H9 (cell line): ENCODE measurements at regions not wholly inside any gene's neighbourhood (a gene's known extent, or its start where the extent isn't known, plus 50 kb on each side); places are given as distances from the start of the nearest gene placed in this dataset.

Experiments
- DNase-seq: peaks from one replicate; pipeline ENCODE4 v3.0.0-alpha.2; 2017
- H2AFZ ChIP-seq: one replicate; pipeline ENCODE4 v1.6.1; 2013; ENCODE audit warnings: mild to moderate bottlenecking, low read length, control low read depth, moderate library complexity
- H2AK5ac ChIP-seq: 2 replicates; pipeline ENCODE4 v1.6.1; 2013; ENCODE audit warnings: low read length, control low read depth, mixed read lengths; ENCODE audit not compliant: insufficient read length
- H2BK120ac ChIP-seq: one replicate; pipeline ENCODE4 v1.6.1; 2013; ENCODE audit warnings: low read depth, mild to moderate bottlenecking, low read length, control low read depth, inconsistent platforms; ENCODE audit not compliant: poor library complexity, severe bottlenecking
- H2BK12ac ChIP-seq: 2 replicates; pipeline ENCODE4 v1.6.1; 2013; ENCODE audit warnings: low read length, control low read depth, mixed read lengths, low read depth; ENCODE audit not compliant: insufficient read length
- H2BK15ac ChIP-seq: 2 replicates; pipeline ENCODE4 v1.6.1; 2013; ENCODE audit warnings: low read depth, low read length, control low read depth
- H2BK20ac ChIP-seq: one replicate; pipeline ENCODE4 v1.6.1; 2013; ENCODE audit warnings: low read depth, mild to moderate bottlenecking, low read length, control low read depth, inconsistent platforms; ENCODE audit not compliant: poor library complexity, severe bottlenecking
- H2BK5ac ChIP-seq: 2 replicates; pipeline ENCODE4 v1.6.1; 2013; ENCODE audit warnings: low read length, control low read depth, mixed read lengths; ENCODE audit not compliant: insufficient read length
- H3K14ac ChIP-seq: 2 replicates; pipeline ENCODE4 v1.6.1; 2013; ENCODE audit warnings: low read length, control low read depth; ENCODE audit not compliant: insufficient read depth
- H3K18ac ChIP-seq: 2 replicates; pipeline ENCODE4 v1.6.1; 2013; ENCODE audit warnings: low read depth, mild to moderate bottlenecking, mixed read lengths, low read length, control low read depth; ENCODE audit not compliant: insufficient read length
- H3K23ac ChIP-seq: 2 replicates; pipeline ENCODE4 v1.6.1; 2013; ENCODE audit warnings: low read length, control low read depth, mixed read lengths, low read depth; ENCODE audit not compliant: insufficient read length
- H3K23me2 ChIP-seq: 2 replicates; pipeline ENCODE4 v1.6.1; 2013; ENCODE audit warnings: low read depth, mild to moderate bottlenecking, mixed read lengths, low read length, control low read depth; ENCODE audit not compliant: insufficient read length, poor library complexity, severe bottlenecking
- H3K27ac ChIP-seq: 2 replicates; pipeline ENCODE4 v1.5.1; 2013; ENCODE audit warnings: low read length, control low read depth, mixed read lengths, low read depth; ENCODE audit not compliant: insufficient read length
- H3K27me3 ChIP-seq: 2 replicates; pipeline ENCODE4 v1.6.1; 2013; ENCODE audit warnings: low read length, control low read depth, inconsistent platforms; ENCODE audit not compliant: insufficient read depth
- H3K4ac ChIP-seq: 2 replicates; pipeline ENCODE4 v1.6.1; 2013; ENCODE audit warnings: low read depth, mild to moderate bottlenecking, control low read depth, inconsistent platforms, low read length, moderate library complexity
- H3K4me1 ChIP-seq: 2 replicates; pipeline ENCODE4 v1.6.1; 2013; ENCODE audit warnings: low read length, control low read depth, inconsistent platforms; ENCODE audit not compliant: insufficient read depth
- H3K4me2 ChIP-seq: 2 replicates; pipeline ENCODE4 v1.6.1; 2013; ENCODE audit warnings: low read length, control low read depth, mixed read lengths; ENCODE audit not compliant: insufficient read length, insufficient read depth
- H3K56ac ChIP-seq: 2 replicates; pipeline ENCODE4 v1.6.1; 2013; ENCODE audit warnings: low read depth, mild to moderate bottlenecking, mixed read lengths, low read length, control low read depth; ENCODE audit not compliant: insufficient read length
- H3K79me1 ChIP-seq: 2 replicates; pipeline ENCODE4 v1.6.1; 2013; ENCODE audit warnings: low read depth, mild to moderate bottlenecking, moderate library complexity, low read length, control low read depth, inconsistent platforms; ENCODE audit not compliant: insufficient read depth, poor library complexity, severe bottlenecking
- H3K79me2 ChIP-seq: 2 replicates; pipeline ENCODE4 v1.6.1; 2013; ENCODE audit warnings: low read length, control low read depth, inconsistent platforms; ENCODE audit not compliant: insufficient read depth
- H3K9ac ChIP-seq: 2 replicates; pipeline ENCODE4 v1.6.1; 2013; ENCODE audit warnings: low read length, control low read depth, mixed read lengths; ENCODE audit not compliant: insufficient read length; ENCODE audit errors: extremely low read depth
- H3K9me3 ChIP-seq: one replicate; pipeline ENCODE4 v1.6.1; 2013; ENCODE audit warnings: low read depth, low read length, inconsistent platforms; ENCODE audit not compliant: control insufficient read depth
- H3T11ph ChIP-seq: one replicate; pipeline ENCODE4 v1.6.1; 2013; ENCODE audit warnings: mild to moderate bottlenecking, low read length, control low read depth, inconsistent platforms
- H4K20me1 ChIP-seq: one replicate; pipeline ENCODE4 v1.6.1; 2013; ENCODE audit not compliant: control insufficient read depth, insufficient read length, insufficient read depth
- H4K5ac ChIP-seq: 2 replicates; pipeline ENCODE4 v1.6.1; 2013; ENCODE audit warnings: low read depth, mild to moderate bottlenecking, mixed read lengths, low read length, control low read depth; ENCODE audit not compliant: insufficient read length
- H4K8ac ChIP-seq: replicated peaks from 2 replicates; pipeline ENCODE4 v1.6.1; 2013; ENCODE audit warnings: low read length, control low read depth, mixed read lengths, low read depth; ENCODE audit not compliant: insufficient read length
- H4K91ac ChIP-seq: 2 replicates; pipeline ENCODE4 v1.6.1; 2013; ENCODE audit warnings: low read depth, mild to moderate bottlenecking, moderate library complexity, mixed read lengths, low read length, control low read depth; ENCODE audit not compliant: insufficient read length
- H3K27ac Mint-ChIP-seq, 3 experiments: 2 replicates in 2 of 3; 3 replicates in 1 of 3; pipeline ENCODE4 v1.8.0; 2020 to 2021; ENCODE audit warnings: mixed read lengths in 3 of 3, mild to moderate bottlenecking in 1 of 3, moderate library complexity in 1 of 3
- H3K27me3 Mint-ChIP-seq: 2 replicates; pipeline ENCODE4 v1.8.0; 2021; ENCODE audit warnings: low read depth, mild to moderate bottlenecking, moderate library complexity, mixed read lengths
- H3K36me3 Mint-ChIP-seq, 3 experiments: 2 replicates in 2 of 3; 3 replicates in 1 of 3; pipeline ENCODE4 v1.8.0; 2020 to 2021; ENCODE audit warnings: low read depth in 3 of 3, mixed read lengths in 3 of 3; ENCODE audit not compliant: insufficient read depth in 1 of 3
- H3K4me1 Mint-ChIP-seq, 2 experiments: 2 replicates each; pipeline ENCODE4 v1.8.0; 2020; ENCODE audit warnings: mixed read lengths in 2 of 2
- H3K4me3 Mint-ChIP-seq, 2 experiments: 2 replicates in 1 of 2; 3 replicates in 1 of 2; pipeline ENCODE4 v1.8.0; 2020 to 2021; ENCODE audit warnings: mild to moderate bottlenecking in 2 of 2, mixed read lengths in 2 of 2, moderate library complexity in 1 of 2
- H3K9me3 Mint-ChIP-seq, 2 experiments: 2 replicates in 1 of 2; 3 replicates in 1 of 2; pipeline ENCODE4 v1.8.0; 2020; ENCODE audit warnings: mild to moderate bottlenecking in 2 of 2, mixed read lengths in 2 of 2, moderate library complexity in 1 of 2
- WGBS: extraction: QIAGEN DNeasy Blood & Tissue Kit; methylation state at CpG from one replicate; pipeline ENCODE4 v1.1.7; 2013; ENCODE audit warnings: missing lambda C conversion rate, low lambda C conversion rate, mixed read lengths; ENCODE audit not compliant: insufficient read length; ENCODE audit errors: extremely low coverage; 5-methylcytosine and 5-hydroxymethylcytosine counted together
- TF ChIP-seq, protein P1 (sequence below): fragments of 200-600 bp; sonication (generic); conservative IDR thresholded peaks from 3 replicates; pipeline ENCODE4 v1.8.0; 2021; ENCODE audit warnings: antibody characterized with exemption, mild to moderate bottlenecking

DNA sequence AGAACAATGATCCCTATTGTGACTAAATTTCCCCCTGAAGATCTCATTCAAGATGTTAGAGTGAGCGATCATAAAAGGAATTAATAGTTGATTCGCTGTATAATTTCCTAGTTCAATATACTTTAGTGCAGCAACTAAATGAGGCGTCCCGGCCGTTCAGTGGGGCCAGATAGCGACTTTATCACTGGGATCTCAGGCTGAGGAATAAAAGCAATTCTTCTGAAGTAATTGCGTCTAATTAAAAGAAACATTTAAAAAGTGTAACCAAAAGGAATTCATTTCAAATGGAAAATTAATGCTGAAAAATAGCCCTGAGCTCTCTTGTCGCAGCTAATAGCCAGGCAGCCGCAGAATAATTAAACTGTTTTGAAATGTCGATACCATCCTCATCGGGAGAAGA is 82.2 kb upstream of the TOP1 start:
- no peaks in the 10 kb centered on the region for H3K79me2 ChIP-seq
- H2BK5ac ChIP-seq: no peak overlapping the region
- H2AK5ac ChIP-seq: no peak overlapping the region
- DNase-seq: no peak
- no peaks in the 10 kb centered on the region for H4K20me1 ChIP-seq
- H3K23ac ChIP-seq: no peak overlapping the region
- no peak overlapping the region for H3K9ac ChIP-seq
- Mint-ChIP-seq H3K27me3 (no peaks in the 10 kb centered on the region; the same call in none of the 2 replicates), H3K4me1 (peaks cover 8 to 20% of the 10 kb centered on the region in 2 experiments), H3K9me3 (no peaks in the 10 kb centered on the region; a peak in 1 of 5 replicates), H3K4me3 (no peak overlapping the region), H3K36me3 (no peaks in the 10 kb centered on the region; a peak in 1 of 7 replicates), H3K27ac (no peak overlapping the region)
- WGBS: no CpG with 5 or more reads among the region's 11 CpGs
- H3K4me2 ChIP-seq: no peak overlapping the region
- H3K9me3 ChIP-seq: no peaks in the 10 kb centered on the region
- no peak overlapping the region for H2BK12ac ChIP-seq
- no peak overlapping the region for H3K14ac ChIP-seq
- TF ChIP-seq, protein P1, sequence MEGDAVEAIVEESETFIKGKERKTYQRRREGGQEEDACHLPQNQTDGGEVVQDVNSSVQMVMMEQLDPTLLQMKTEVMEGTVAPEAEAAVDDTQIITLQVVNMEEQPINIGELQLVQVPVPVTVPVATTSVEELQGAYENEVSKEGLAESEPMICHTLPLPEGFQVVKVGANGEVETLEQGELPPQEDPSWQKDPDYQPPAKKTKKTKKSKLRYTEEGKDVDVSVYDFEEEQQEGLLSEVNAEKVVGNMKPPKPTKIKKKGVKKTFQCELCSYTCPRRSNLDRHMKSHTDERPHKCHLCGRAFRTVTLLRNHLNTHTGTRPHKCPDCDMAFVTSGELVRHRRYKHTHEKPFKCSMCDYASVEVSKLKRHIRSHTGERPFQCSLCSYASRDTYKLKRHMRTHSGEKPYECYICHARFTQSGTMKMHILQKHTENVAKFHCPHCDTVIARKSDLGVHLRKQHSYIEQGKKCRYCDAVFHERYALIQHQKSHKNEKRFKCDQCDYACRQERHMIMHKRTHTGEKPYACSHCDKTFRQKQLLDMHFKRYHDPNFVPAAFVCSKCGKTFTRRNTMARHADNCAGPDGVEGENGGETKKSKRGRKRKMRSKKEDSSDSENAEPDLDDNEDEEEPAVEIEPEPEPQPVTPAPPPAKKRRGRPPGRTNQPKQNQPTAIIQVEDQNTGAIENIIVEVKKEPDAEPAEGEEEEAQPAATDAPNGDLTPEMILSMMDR: no peak
- no peaks in the 10 kb centered on the region for H3K4me1 ChIP-seq
- H2BK120ac ChIP-seq: no peak overlapping the region
- no peak overlapping the region for H3K18ac ChIP-seq
- H3K23me2 ChIP-seq: no peaks in the 10 kb centered on the region
- no peak overlapping the region for H3T11ph ChIP-seq
- H4K91ac ChIP-seq: no peak overlapping the region
- no peaks in the 10 kb centered on the region for H3K27me3 ChIP-seq
- H2BK20ac ChIP-seq: no peak overlapping the region
- H4K5ac ChIP-seq: no peak overlapping the region
- H4K8ac ChIP-seq: no peak overlapping the region
- no peaks in the 10 kb centered on the region for H3K79me1 ChIP-seq
- no peak overlapping the region for H2AFZ ChIP-seq
- no peak overlapping the region for H3K56ac ChIP-seq
- no peak overlapping the region for H3K27ac ChIP-seq
- H3K4ac ChIP-seq: no peak overlapping the region
- no peak overlapping the region for H2BK15ac ChIP-seq
